Skeletal muscle satellite cell (primary cell): ENCODE measurements at regions not wholly inside any gene's neighbourhood (a gene's known extent, or its start where the extent isn't known, plus 50 kb on each side); places are given as distances from the start of the nearest gene placed in this dataset.

ENCODE experiments used
- H3K27me3 ChIP-seq: 2 replicates; pipeline ENCODE4 v1.7.0; 2013; ENCODE audit warnings: low read length; ENCODE audit not compliant: control insufficient read depth, insufficient read depth
- H3K36me3 ChIP-seq: 2 replicates; pipeline ENCODE4 v1.7.0; 2013; ENCODE audit warnings: mild to moderate bottlenecking, control low read depth, low read length; ENCODE audit not compliant: insufficient read depth
- H3K4me1 ChIP-seq: 2 replicates; pipeline ENCODE4 v1.7.0; 2013; ENCODE audit warnings: low read length; ENCODE audit not compliant: control insufficient read depth, insufficient read depth
- H3K4me2 ChIP-seq: 2 replicates; pipeline ENCODE4 v1.7.0; 2013; ENCODE audit warnings: mild to moderate bottlenecking, low read length
- H3K4me3 ChIP-seq: 2 replicates; pipeline ENCODE4 v1.7.0; 2013; ENCODE audit warnings: low read length
- H3K9ac ChIP-seq: 2 replicates; pipeline ENCODE4 v1.7.0; 2013; ENCODE audit warnings: mild to moderate bottlenecking, low read depth, low read length, moderate library complexity
- H3K9me3 ChIP-seq: replicated peaks from 2 replicates; pipeline ENCODE4 v1.7.0; 2013; ENCODE audit warnings: mild to moderate bottlenecking, control low read depth, low read length

- no peak overlapping the region for H3K4me2 ChIP-seq
- H3K36me3 ChIP-seq: peaks cover 27% of the 10 kb centered on the region
- no peak overlapping the region for H3K9ac ChIP-seq
- no peak overlapping the region for H3K4me3 ChIP-seq
- H3K4me1 ChIP-seq: peaks cover 17% of the 10 kb centered on the region
- no peaks in the 10 kb centered on the region for H3K9me3 ChIP-seq
- H3K27me3 ChIP-seq: no peaks in the 10 kb centered on the region
Measured at GRCh38 chr3:44048196-44048924, 193.3 kb upstream of the TOPAZ1 start.

GRCh38 chr3:44048949-44049348 is 192.7 kb upstream of the TOPAZ1 start:
- no peaks in the 10 kb centered on the region for H3K9me3 ChIP-seq
- H3K9ac ChIP-seq: no peak overlapping the region
- H3K4me2 ChIP-seq: no peak overlapping the region
- H3K4me3 ChIP-seq: no peak overlapping the region
- H3K36me3 ChIP-seq: peaks cover 29% of the 10 kb centered on the region
- H3K4me1 ChIP-seq: peaks cover 17% of the 10 kb centered on the region
- H3K27me3 ChIP-seq: no peaks in the 10 kb centered on the region

GRCh38 chr3:44050101-44050500 is 191.6 kb upstream of the TOPAZ1 start:
- H3K36me3 ChIP-seq: peaks cover 35% of the 10 kb centered on the region
- no peak overlapping the region for H3K9ac ChIP-seq
- no peak overlapping the region for H3K4me2 ChIP-seq
- no peaks in the 10 kb centered on the region for H3K27me3 ChIP-seq
- H3K4me1 ChIP-seq: peaks cover 13% of the 10 kb centered on the region
- H3K9me3 ChIP-seq: no peaks in the 10 kb centered on the region
- H3K4me3 ChIP-seq: no peak overlapping the region

- peaks cover 5% of the 10 kb centered on the region for H3K4me1 ChIP-seq
- H3K36me3 ChIP-seq: peaks cover 35% of the 10 kb centered on the region
- H3K4me2 ChIP-seq: no peak overlapping the region
- no peaks in the 10 kb centered on the region for H3K27me3 ChIP-seq
- H3K9me3 ChIP-seq: no peaks in the 10 kb centered on the region
- no peak overlapping the region for H3K9ac ChIP-seq
- H3K4me3 ChIP-seq: no peak overlapping the region
Measured at GRCh38 chr3:44050867-44051266, 190.8 kb upstream of the TOPAZ1 start.

- no peaks in the 10 kb centered on the region for H3K9me3 ChIP-seq
- H3K36me3 ChIP-seq: peaks cover 30% of the 10 kb centered on the region
- no peak overlapping the region for H3K4me3 ChIP-seq
- H3K4me1 ChIP-seq: peaks cover 14% of the 10 kb centered on the region
- no peaks in the 10 kb centered on the region for H3K27me3 ChIP-seq
- no peak overlapping the region for H3K4me2 ChIP-seq
- no peak overlapping the region for H3K9ac ChIP-seq
Measured at GRCh38 chr3:44055951-44056350, 185.7 kb upstream of the TOPAZ1 start.

- Histone ChIP-seq H3K27me3 (no peaks in the 10 kb centered on the region), H3K9me3 (no peaks in the 10 kb centered on the region), H3K9ac (no peak overlapping the region), H3K4me1 (peaks cover 14% of the 10 kb centered on the region), H3K4me3 (no peak overlapping the region), H3K4me2 (no peak overlapping the region), H3K36me3 (peaks cover 25% of the 10 kb centered on the region)
Measured at GRCh38 chr3:44056446-44057240, 185.0 kb upstream of the TOPAZ1 start.

- Histone ChIP-seq H3K4me3 (no peak overlapping the region), H3K36me3 (peaks cover 12% of the 10 kb centered on the region), H3K9me3 (no peaks in the 10 kb centered on the region), H3K4me1 (peaks cover 14% of the 10 kb centered on the region), H3K9ac (no peak overlapping the region), H3K4me2 (peak overlapping the region; percentile 68), H3K27me3 (no peaks in the 10 kb centered on the region)
Measured at GRCh38 chr3:44058022-44058867, 183.4 kb upstream of the TOPAZ1 start.

GRCh38 chr3:44058868-44059203 is 182.8 kb upstream of the TOPAZ1 start:
- no peaks in the 10 kb centered on the region for H3K27me3 ChIP-seq
- H3K4me3 ChIP-seq: no peak overlapping the region
- H3K9ac ChIP-seq: no peak overlapping the region
- H3K9me3 ChIP-seq: no peaks in the 10 kb centered on the region
- no peak overlapping the region for H3K4me2 ChIP-seq
- peaks cover 14% of the 10 kb centered on the region for H3K4me1 ChIP-seq
- peaks cover 7% of the 10 kb centered on the region for H3K36me3 ChIP-seq

GRCh38 chr3:44060164-44060563 is 181.5 kb upstream of the TOPAZ1 start:
- Histone ChIP-seq H3K4me2 (no peak overlapping the region), H3K36me3 (peaks cover 4% of the 10 kb centered on the region), H3K9ac (no peak overlapping the region), H3K4me3 (no peak overlapping the region), H3K9me3 (no peaks in the 10 kb centered on the region), H3K27me3 (no peaks in the 10 kb centered on the region), H3K4me1 (peaks cover 17% of the 10 kb centered on the region)

GRCh38 chr3:44061268-44061667 is 180.4 kb upstream of the TOPAZ1 start:
- no peak overlapping the region for H3K9ac ChIP-seq
- H3K36me3 ChIP-seq: peaks cover 4% of the 10 kb centered on the region
- no peaks in the 10 kb centered on the region for H3K9me3 ChIP-seq
- peaks cover 24% of the 10 kb centered on the region for H3K4me1 ChIP-seq
- no peak overlapping the region for H3K4me3 ChIP-seq
- H3K4me2 ChIP-seq: no peak overlapping the region
- H3K27me3 ChIP-seq: no peaks in the 10 kb centered on the region

- Histone ChIP-seq H3K4me3 (no peak overlapping the region), H3K9me3 (no peaks in the 10 kb centered on the region), H3K36me3 (peaks cover 4% of the 10 kb centered on the region), H3K9ac (no peak overlapping the region), H3K27me3 (no peaks in the 10 kb centered on the region), H3K4me2 (no peak overlapping the region), H3K4me1 (peaks cover 24% of the 10 kb centered on the region)
Measured at GRCh38 chr3:44061961-44062360, 179.7 kb upstream of the TOPAZ1 start.
